ENCODE measurements at regions not wholly inside any gene's neighbourhood (a gene's known extent, or its start where the extent isn't known, plus 50 kb on each side); places are given as distances from the start of the nearest gene placed in this dataset.

- Mint-ChIP-seq H3K27me3 (no peaks in the 10 kb centered on the region), H3K36me3 (ENCODE audit: low read depth) (no peaks in the 10 kb centered on the region), H3K9me3 (no peaks in the 10 kb centered on the region), H3K4me3 (no peak overlapping the region), H3K4me1 (ENCODE audit: low read depth) (peaks cover 55% of the 10 kb centered on the region), H3K27ac (no peak overlapping the region)
Observed at GRCh38 chr9:114733816-114734215, 51.8 kb upstream of the TEX48 start.

GRCh38 chr9:114732823-114733222 lies 50.8 kb upstream of the TEX48 start:
- H3K9me3 Mint-ChIP-seq, result no peaks in the 10 kb centered on the region
- H3K27me3 Mint-ChIP-seq, result no peaks in the 10 kb centered on the region
- no peak overlapping the region for H3K27ac Mint-ChIP-seq
- no peak overlapping the region for H3K4me3 Mint-ChIP-seq
- H3K4me1 Mint-ChIP-seq (ENCODE audit: low read depth), result peaks cover 45% of the 10 kb centered on the region
- H3K36me3 Mint-ChIP-seq (ENCODE audit: low read depth), result no peaks in the 10 kb centered on the region

All from stimulated activated naive CD8-positive, alpha-beta T cell treated with anti-CD3 and anti-CD28 coated beads, Interleukin-15, Interleukin-2, amounts not matched to agents 100 ng/mL and 50 ng/mL, for 24 hours (primary cell).